K562 (cell line): ENCODE measurements at regions not wholly inside any gene's neighbourhood (a gene's known extent, or its start where the extent isn't known, plus 50 kb on each side); places are given as distances from the start of the nearest gene placed in this dataset.

ENCODE experiments used
- CHD4 ChIP-seq: fragments of 200-600 bp; sonication (generic); IDR thresholded peaks from 3 replicates; pipeline ENCODE4 v1.6.1; 2012; ENCODE audit warnings: low read depth, mild to moderate bottlenecking, mixed read lengths, low read length, inconsistent platforms; ENCODE audit not compliant: insufficient read depth, insufficient replicate concordance, poor library complexity, severe bottlenecking
- MTA3 ChIP-seq: fragments of 450-650 bp; formaldehyde crosslinking; IDR thresholded peaks from 2 replicates; pipeline ENCODE4 v1.6.1; 2017; ENCODE audit warnings: mild to moderate bottlenecking, borderline replicate concordance
- POLR2A ChIP-seq: fragments of 450-650 bp; conservative IDR thresholded peaks from 2 replicates; pipeline ENCODE4 v1.6.1; 2016
- ZKSCAN8 ChIP-seq: fragments of 200-800 bp; sonication (Bioruptor generic); IDR thresholded peaks from 2 replicates; pipeline ENCODE4 v1.6.1; 2016; ENCODE audit warnings: missing genetic modification characterization, missing compliant biosample characterization
- ZNF124 ChIP-seq: sonication (generic); formaldehyde crosslinking; IDR thresholded peaks from 2 replicates; pipeline ENCODE4 v1.8.1; 2022; ENCODE audit warnings: missing genetic modification reagents
- ZNF274 ChIP-seq: IDR thresholded peaks from 2 replicates; pipeline ENCODE4 v1.6.1; 2011; ENCODE audit warnings: low read depth, mild to moderate bottlenecking, low read length, moderate library complexity, borderline replicate concordance
- ZNF766 ChIP-seq: fragments of 200-800 bp; sonication (Bioruptor generic); conservative IDR thresholded peaks from 2 replicates; pipeline ENCODE4 v1.6.1; 2016; ENCODE audit warnings: missing genetic modification characterization, missing compliant biosample characterization
- TF ChIP-seq, protein P1 (sequence below): fragments of 250-450 bp; sonication (Bioruptor Pico); IDR thresholded peaks from 2 replicates; pipeline ENCODE4 v1.4.0; 2020; ENCODE audit warnings: mild to moderate bottlenecking
- TF ChIP-seq, protein P2 (sequence below): sonication (generic); formaldehyde crosslinking; IDR thresholded peaks from 2 replicates; pipeline ENCODE4 v1.8.0; 2022; ENCODE audit warnings: mild to moderate bottlenecking, missing genetic modification reagents, borderline replicate concordance

DNA sequence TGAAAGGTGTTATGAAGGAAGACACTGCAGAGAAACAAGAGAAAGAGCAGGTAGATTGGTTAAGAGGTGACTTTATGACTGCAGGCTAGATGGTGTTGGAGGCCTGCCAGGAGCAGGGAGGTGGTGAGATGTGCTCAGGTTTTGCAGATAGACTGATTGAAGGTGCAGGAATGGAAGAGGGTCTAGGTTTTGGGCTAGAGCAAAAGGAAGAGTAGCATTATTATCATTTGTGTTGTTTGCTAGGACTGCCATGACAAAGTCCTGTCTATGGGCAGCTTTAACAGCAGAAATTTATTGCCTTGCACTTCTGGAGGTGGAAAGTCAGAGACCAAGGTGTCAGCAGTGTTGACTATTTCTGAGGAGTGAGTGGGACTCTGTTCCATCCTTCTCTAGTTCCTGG lies 172.9 kb upstream of the SOX11 start:
- TF ChIP-seq CHD4 (no peak), MTA3 (no peak), ZNF124 (CRISPR knock-in tag) (no peak), ZNF274 (no peak), POLR2A (no peak), ZNF766 (CRISPR knock-in tag) (no peak), ZKSCAN8 (no peak)
- TF ChIP-seq, protein P1, sequence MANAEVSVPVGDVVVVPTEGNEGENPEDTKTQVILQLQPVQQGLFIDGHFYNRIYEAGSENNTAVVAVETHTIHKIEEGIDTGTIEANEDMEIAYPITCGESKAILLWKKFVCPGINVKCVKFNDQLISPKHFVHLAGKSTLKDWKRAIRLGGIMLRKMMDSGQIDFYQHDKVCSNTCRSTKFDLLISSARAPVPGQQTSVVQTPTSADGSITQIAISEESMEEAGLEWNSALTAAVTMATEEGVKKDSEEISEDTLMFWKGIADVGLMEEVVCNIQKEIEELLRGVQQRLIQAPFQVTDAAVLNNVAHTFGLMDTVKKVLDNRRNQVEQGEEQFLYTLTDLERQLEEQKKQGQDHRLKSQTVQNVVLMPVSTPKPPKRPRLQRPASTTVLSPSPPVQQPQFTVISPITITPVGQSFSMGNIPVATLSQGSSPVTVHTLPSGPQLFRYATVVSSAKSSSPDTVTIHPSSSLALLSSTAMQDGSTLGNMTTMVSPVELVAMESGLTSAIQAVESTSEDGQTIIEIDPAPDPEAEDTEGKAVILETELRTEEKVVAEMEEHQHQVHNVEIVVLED (CRISPR knock-in tag), result no peak
- TF ChIP-seq, protein P2, sequence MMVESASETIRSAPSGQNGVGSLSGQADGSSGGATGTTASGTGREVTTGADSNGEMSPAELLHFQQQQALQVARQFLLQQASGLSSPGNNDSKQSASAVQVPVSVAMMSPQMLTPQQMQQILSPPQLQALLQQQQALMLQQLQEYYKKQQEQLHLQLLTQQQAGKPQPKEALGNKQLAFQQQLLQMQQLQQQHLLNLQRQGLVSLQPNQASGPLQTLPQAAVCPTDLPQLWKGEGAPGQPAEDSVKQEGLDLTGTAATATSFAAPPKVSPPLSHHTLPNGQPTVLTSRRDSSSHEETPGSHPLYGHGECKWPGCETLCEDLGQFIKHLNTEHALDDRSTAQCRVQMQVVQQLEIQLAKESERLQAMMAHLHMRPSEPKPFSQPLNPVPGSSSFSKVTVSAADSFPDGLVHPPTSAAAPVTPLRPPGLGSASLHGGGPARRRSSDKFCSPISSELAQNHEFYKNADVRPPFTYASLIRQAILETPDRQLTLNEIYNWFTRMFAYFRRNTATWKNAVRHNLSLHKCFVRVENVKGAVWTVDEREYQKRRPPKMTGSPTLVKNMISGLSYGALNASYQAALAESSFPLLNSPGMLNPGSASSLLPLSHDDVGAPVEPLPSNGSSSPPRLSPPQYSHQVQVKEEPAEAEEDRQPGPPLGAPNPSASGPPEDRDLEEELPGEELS, result no peak
